ENCODE measurements at regions not wholly inside any gene's neighbourhood (a gene's known extent, or its start where the extent isn't known, plus 50 kb on each side); places are given as distances from the start of the nearest gene placed in this dataset.
A peak's percentile ranks its signal among the peaks of the same experiment; 100 is the strongest.

DNA sequence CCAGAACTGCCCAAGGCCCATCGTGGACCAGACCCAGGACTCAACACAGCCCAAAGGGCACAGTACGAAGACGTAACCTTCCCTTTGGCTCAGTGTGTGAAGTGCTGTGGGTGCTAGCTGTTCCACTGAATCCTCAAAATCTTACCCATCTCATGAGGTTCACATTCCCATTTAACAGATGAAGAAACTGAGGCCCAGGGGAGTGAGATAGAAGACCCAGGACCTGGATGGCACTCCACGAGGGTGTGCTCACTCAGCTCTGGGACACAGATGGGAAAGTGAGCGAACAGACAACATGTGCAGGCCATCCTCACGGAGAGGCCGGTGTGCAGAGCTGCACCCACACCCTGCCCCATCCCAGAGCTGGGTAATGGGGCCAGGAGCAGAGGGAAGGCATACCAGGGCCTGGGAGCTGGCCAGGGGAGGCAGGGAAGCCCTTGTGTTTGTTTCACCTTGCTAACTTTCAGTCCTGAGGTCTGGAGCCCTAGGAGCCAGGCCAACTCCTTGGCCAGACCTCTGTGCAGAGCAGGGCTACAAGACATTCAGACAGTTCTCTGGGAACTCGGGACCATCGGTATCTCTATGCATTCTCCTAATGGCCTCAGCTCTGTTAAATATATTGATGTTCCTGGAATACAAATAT is 100.3 kb upstream of the ZMIZ1 start:
- DNase-seq (ENCODE audit: extremely low spot score, unreplicated experiment), result no peak
- Mint-ChIP-seq H3K36me3 (ENCODE audit: unreplicated experiment) (no peaks in the 10 kb centered on the region), H3K9me3 (ENCODE audit: unreplicated experiment) (no peaks in the 10 kb centered on the region), H3K27ac (ENCODE audit: unreplicated experiment) (no peak overlapping the region), H3K4me1 (ENCODE audit: unreplicated experiment) (peaks cover 68% of the 10 kb centered on the region), H3K27me3 (ENCODE audit: unreplicated experiment) (no peaks in the 10 kb centered on the region), H3K4me3 (ENCODE audit: unreplicated experiment) (no peak overlapping the region)
- TF ChIP-seq, protein P1, sequence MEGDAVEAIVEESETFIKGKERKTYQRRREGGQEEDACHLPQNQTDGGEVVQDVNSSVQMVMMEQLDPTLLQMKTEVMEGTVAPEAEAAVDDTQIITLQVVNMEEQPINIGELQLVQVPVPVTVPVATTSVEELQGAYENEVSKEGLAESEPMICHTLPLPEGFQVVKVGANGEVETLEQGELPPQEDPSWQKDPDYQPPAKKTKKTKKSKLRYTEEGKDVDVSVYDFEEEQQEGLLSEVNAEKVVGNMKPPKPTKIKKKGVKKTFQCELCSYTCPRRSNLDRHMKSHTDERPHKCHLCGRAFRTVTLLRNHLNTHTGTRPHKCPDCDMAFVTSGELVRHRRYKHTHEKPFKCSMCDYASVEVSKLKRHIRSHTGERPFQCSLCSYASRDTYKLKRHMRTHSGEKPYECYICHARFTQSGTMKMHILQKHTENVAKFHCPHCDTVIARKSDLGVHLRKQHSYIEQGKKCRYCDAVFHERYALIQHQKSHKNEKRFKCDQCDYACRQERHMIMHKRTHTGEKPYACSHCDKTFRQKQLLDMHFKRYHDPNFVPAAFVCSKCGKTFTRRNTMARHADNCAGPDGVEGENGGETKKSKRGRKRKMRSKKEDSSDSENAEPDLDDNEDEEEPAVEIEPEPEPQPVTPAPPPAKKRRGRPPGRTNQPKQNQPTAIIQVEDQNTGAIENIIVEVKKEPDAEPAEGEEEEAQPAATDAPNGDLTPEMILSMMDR (IDR thresholded peaks at IDR 0.05), result no peak

DNA sequence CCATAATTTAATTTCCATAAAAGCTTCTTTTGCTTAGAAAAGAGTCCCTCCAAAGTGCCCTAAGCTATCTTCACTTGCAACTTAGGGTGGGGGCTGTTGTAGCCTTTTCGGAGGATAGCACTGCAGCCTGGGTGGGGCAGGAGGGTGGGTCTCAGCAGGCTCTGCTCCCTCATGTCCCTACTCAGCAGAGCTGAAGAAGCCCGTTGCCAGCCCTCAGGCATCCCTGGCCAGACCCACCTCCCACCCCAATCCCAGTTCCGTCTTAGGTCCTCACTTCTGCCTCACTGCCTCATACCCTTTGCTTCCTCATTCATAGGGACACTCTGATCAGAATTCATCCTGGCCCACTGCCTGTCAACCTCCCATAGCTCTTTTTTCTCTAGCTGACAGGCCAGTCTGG is 99.8 kb upstream of the ZMIZ1 start:
- no peak for DNase-seq (ENCODE audit: extremely low spot score, unreplicated experiment)
- Mint-ChIP-seq H3K9me3 (ENCODE audit: unreplicated experiment) (no peaks in the 10 kb centered on the region), H3K4me3 (ENCODE audit: unreplicated experiment) (no peak overlapping the region), H3K27ac (ENCODE audit: unreplicated experiment) (peak overlapping the region; percentile 29), H3K4me1 (ENCODE audit: unreplicated experiment) (peaks cover 64% of the 10 kb centered on the region), H3K27me3 (ENCODE audit: unreplicated experiment) (no peaks in the 10 kb centered on the region), H3K36me3 (ENCODE audit: unreplicated experiment) (no peaks in the 10 kb centered on the region)
- TF ChIP-seq, protein P1 (IDR thresholded peaks at IDR 0.05), result no peak

DNA sequence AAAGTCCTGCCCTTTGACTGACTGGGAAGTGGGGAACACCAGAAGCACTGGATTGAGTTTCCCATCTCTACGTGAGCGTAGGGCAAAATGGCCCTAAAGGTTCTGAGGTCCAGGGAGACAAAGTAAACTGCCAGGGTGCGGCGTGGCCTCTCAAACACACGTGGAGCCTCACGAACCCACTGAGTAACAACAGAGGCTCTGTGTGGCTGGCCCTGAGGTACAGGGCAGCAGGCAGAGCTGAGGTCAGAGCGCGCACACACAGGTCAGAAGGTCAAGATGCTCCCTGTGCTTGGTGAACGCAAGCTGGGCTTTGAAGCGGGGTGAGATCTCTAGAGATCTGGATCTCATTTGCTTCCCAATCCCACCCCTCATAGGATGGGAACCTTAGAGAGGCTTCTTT is 99.0 kb upstream of the ZMIZ1 start:
- H3K9me3 Mint-ChIP-seq (ENCODE audit: unreplicated experiment), result no peaks in the 10 kb centered on the region
- DNase-seq (ENCODE audit: extremely low spot score, unreplicated experiment), result no peak
- H3K27me3 Mint-ChIP-seq (ENCODE audit: unreplicated experiment), result no peaks in the 10 kb centered on the region
- peaks cover 64% of the 10 kb centered on the region for H3K4me1 Mint-ChIP-seq (ENCODE audit: unreplicated experiment)
- H3K4me3 Mint-ChIP-seq (ENCODE audit: unreplicated experiment), result no peak overlapping the region
- no peaks in the 10 kb centered on the region for H3K36me3 Mint-ChIP-seq (ENCODE audit: unreplicated experiment)
- H3K27ac Mint-ChIP-seq (ENCODE audit: unreplicated experiment), result no peak overlapping the region
- TF ChIP-seq, protein P1 (IDR thresholded peaks at IDR 0.05), result no peak

DNA sequence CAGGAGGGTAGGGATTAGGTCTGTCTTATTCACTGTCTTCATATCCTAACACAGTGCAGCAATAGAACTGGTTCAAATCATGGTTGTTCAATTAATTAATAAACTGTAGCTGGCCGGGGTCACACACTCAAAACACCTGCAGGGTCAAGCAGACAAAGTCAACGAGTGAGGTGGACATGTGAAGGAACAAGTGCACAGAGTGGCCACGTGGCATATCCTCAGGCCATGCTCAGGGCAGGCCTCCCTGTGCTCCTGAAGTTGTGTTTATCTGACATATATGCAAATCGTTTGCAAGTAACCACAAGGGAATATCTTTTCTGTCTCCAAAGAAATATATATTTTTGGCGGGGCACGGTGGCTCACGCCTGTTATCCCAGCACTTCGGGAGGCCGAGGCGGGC is 98.5 kb upstream of the ZMIZ1 start:
- Mint-ChIP-seq H3K9me3 (ENCODE audit: unreplicated experiment) (no peaks in the 10 kb centered on the region), H3K27me3 (ENCODE audit: unreplicated experiment) (no peaks in the 10 kb centered on the region), H3K4me3 (ENCODE audit: unreplicated experiment) (no peak overlapping the region), H3K27ac (ENCODE audit: unreplicated experiment) (peak overlapping the region; percentile 5), H3K36me3 (ENCODE audit: unreplicated experiment) (no peaks in the 10 kb centered on the region), H3K4me1 (ENCODE audit: unreplicated experiment) (peaks cover 65% of the 10 kb centered on the region)
- DNase-seq (ENCODE audit: extremely low spot score, unreplicated experiment), result no peak
- TF ChIP-seq, protein P1 (IDR thresholded peaks at IDR 0.05), result no peak

DNA sequence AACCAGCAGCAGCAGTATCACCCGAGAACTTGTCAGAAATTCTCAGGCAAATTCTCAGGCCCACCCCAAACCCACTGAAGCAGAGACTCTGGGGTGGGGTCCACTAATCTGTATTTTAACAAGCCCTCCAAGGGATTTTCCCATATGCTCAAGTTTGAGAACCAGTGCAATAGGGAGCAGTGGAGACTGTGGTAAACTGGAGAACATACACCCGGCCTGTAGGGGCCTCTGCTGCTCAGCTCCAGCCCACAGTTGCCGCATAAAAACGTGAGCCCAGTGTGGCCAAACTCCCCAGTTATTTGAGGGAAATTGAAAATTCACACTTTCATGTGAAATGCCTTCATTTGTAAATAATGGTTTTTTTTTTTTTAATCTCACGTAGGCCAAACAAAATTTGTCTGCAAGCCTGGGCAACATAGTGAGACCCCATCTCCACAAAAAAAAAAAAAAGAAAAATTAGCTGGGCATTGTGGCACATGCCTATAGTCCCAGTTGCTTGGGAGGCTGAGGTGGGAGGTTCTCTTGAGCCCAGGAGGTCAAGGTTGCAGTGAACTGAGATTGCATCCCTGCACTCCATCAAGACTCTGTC is 97.6 kb upstream of the ZMIZ1 start:
- Mint-ChIP-seq H3K27me3 (ENCODE audit: unreplicated experiment) (no peaks in the 10 kb centered on the region), H3K27ac (ENCODE audit: unreplicated experiment) (peak overlapping the region; percentile 97), H3K36me3 (ENCODE audit: unreplicated experiment) (no peaks in the 10 kb centered on the region), H3K9me3 (ENCODE audit: unreplicated experiment) (no peaks in the 10 kb centered on the region), H3K4me3 (ENCODE audit: unreplicated experiment) (no peak overlapping the region), H3K4me1 (ENCODE audit: unreplicated experiment) (peaks cover 65% of the 10 kb centered on the region)
- TF ChIP-seq, protein P1 (IDR thresholded peaks at IDR 0.05), result peak; percentile 13
- DNase-seq (ENCODE audit: extremely low spot score, unreplicated experiment), result no peak
